Stomach (tissue), 8 donors: ENCODE measurements at regions not wholly inside any gene's neighbourhood (a gene's known extent, or its start where the extent isn't known, plus 50 kb on each side); places are given as distances from the start of the nearest gene placed in this dataset.

ENCODE experiments used
- DNase-seq, 2 donors: peaks; one replicate each; pipeline versions ENCODE4 v3.0.0 to v3.0.0-alpha.2; 2013 to 2019
- H3K27ac ChIP-seq, 5 donors: fragments of 200-600 bp in 4 of 5; sonication (generic) in 4 of 5; one replicate each; pipeline ENCODE4 v1.5.1; 2013 to 2019; ENCODE audit warnings: mild to moderate bottlenecking in 1 of 5, moderate library complexity in 1 of 5
- H3K27me3 ChIP-seq, 3 donors: fragments of 200-600 bp; sonication (generic); one replicate each; pipeline ENCODE4 v1.5.1; 2017 to 2019; ENCODE audit warnings: mixed run types in 1 of 3
- H3K36me3 ChIP-seq, 4 donors: fragments of 200-600 bp; sonication (generic); 1 replicate in 3 of 4; 2 replicates in 1 of 4; pipeline ENCODE4 v1.5.1; 2016 to 2019
- H3K4me1 ChIP-seq, 4 donors: fragments of 200-600 bp; sonication (generic); one replicate each; pipeline ENCODE4 v1.5.1; 2016 to 2019
- H3K4me3 ChIP-seq, 4 donors: fragments of 200-600 bp; sonication (generic) in 3 of 4; one replicate each; pipeline ENCODE4 v1.5.1; 2016 to 2019; ENCODE audit warnings: mild to moderate bottlenecking in 1 of 4
- H3K9me3 ChIP-seq, 4 donors: fragments of 200-600 bp; sonication (generic); one replicate each; pipeline ENCODE4 v1.5.1; 2016 to 2019
- EP300 ChIP-seq: sonication (generic); formaldehyde crosslinking; IDR thresholded peaks from one replicate; pipeline ENCODE4 v1.6.1; 2017; ENCODE audit warnings: antibody characterized with exemption
- POLR2A ChIP-seq, 4 donors: fragments of 450-650 bp; IDR thresholded peaks; one replicate each; pipeline ENCODE4 v1.6.1; 2016; ENCODE audit warnings: antibody characterized with exemption in 4 of 4, control low read depth in 2 of 4, mild to moderate bottlenecking in 1 of 4, moderate library complexity in 1 of 4
- POLR2AphosphoS5 ChIP-seq, 3 donors: sonication (generic); formaldehyde crosslinking; IDR thresholded peaks; one replicate each; pipeline ENCODE4 v1.6.1; 2016; ENCODE audit warnings: antibody characterized with exemption in 3 of 3
- WGBS, 5 donors: extraction: QIAGEN DNeasy Blood & Tissue Kit in 3 of 5; methylation state at CpG; one replicate each; pipeline versions ENCODE4 v1.1.5 to v1.1.7; 2013 to 2018; 5-methylcytosine and 5-hydroxymethylcytosine counted together
- intact Hi-C: fragments of 100-400 bp; cut with DNase I; formaldehyde crosslinking; loops from one replicate; pipeline ENCODE4 v1.15.1; 2023; ENCODE audit warnings: low total_unique reads
- TF ChIP-seq, protein P1 (sequence below), 7 experiments: fragments of 450-650 bp in 4 of 7; fragments of 200-600 bp in 3 of 7; sonication (generic) in 3 of 7; IDR thresholded peaks; one replicate each; pipeline ENCODE4 v1.5.1; 2016 to 2019; ENCODE audit warnings: antibody characterized with exemption in 7 of 7, control low read depth in 2 of 7, mild to moderate bottlenecking in 1 of 7
- donor health status: healthy with polysubstance abuse.
- donor health status: Bipolar disorder and iron deficiency.
- donor health status: healthy.

DNA sequence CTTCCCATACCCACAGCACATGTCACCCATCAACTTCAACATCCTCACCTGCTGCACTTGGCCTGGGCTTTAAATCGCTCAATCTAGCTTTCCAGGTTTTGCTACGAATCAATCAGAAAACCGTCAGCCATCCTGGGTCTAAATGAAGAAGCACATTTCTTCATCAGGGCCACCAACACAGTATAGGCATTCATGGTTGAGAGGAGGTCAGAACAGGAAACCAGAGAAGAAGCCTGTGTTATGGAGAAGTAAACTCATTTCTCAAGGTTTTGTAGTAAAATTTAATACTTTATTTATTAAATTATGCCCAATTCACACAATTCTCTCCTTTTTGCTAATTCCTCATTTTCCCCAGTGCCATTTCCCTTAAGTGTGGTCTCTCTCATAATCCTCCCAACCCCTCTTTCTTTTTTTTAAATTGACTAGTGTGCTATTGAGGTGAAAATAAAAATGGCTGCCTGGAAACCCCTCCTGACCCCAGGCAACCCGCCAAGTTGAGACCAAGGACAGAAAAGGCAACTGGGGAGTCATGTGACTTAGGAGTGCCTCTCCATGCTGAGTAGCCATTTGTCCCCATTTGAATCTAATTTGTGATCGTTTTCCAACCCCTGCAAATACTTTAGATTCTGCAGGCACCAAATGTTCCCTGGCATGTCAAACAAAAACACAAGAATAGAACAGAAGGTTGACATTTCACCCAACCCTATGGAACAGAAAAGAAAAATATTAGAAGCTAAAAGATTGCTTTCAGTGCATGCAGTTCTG, 181.1 kb upstream of the NAMPT start:
- peak overlapping the region; percentile 39 to 67 (median 52) for H3K27ac ChIP-seq
- intact Hi-C loops = no loop called here
- TF ChIP-seq POLR2A (IDR thresholded peaks at IDR 0.05) (no peak), POLR2AphosphoS5 (IDR thresholded peaks at IDR 0.05) (peak; percentile 29 to 36 (median 35))

DNA sequence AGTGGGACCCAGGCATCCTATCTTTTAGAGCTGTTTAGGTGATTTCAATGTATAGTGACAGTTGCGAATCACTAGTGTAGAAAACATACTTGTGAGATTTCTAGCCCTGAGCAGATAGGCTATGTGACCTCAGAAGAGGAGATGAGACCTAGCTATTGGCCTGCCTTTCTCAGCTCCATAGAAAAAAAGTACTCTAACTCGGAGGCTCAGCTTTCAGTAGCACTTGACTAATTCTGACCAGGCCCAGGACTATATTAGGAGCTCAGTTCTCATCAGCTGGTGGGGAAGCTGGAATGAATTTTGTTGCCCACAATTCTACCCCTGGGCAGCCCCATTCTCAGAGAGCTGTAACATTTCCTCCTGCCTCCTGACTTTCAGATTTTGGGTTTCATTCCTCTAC, 179.9 kb upstream of the NAMPT start:
- intact Hi-C loops = loop anchor here (5.0 kb wide), 1 partner anchor 287 kb away; no protein-coding TSS in a partner anchor
- 63 to 100% (median 76%) methylated on average over 1 to 2 of the region's 2 CpGs for WGBS, 5 donors
- TF ChIP-seq POLR2AphosphoS5 (IDR thresholded peaks at IDR 0.05) (no peak), EP300 (no peak), POLR2A (IDR thresholded peaks at IDR 0.05) (no peak)
- TF ChIP-seq, protein P1, sequence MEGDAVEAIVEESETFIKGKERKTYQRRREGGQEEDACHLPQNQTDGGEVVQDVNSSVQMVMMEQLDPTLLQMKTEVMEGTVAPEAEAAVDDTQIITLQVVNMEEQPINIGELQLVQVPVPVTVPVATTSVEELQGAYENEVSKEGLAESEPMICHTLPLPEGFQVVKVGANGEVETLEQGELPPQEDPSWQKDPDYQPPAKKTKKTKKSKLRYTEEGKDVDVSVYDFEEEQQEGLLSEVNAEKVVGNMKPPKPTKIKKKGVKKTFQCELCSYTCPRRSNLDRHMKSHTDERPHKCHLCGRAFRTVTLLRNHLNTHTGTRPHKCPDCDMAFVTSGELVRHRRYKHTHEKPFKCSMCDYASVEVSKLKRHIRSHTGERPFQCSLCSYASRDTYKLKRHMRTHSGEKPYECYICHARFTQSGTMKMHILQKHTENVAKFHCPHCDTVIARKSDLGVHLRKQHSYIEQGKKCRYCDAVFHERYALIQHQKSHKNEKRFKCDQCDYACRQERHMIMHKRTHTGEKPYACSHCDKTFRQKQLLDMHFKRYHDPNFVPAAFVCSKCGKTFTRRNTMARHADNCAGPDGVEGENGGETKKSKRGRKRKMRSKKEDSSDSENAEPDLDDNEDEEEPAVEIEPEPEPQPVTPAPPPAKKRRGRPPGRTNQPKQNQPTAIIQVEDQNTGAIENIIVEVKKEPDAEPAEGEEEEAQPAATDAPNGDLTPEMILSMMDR (IDR thresholded peaks at IDR 0.05) = no peak

More for the DNA sequence above, 181.1 kb upstream of the NAMPT start:
- no peaks in the 10 kb centered on the region for H3K27me3 ChIP-seq
- 75 to 81% (median 77%) methylated on average over 5 of the region's 5 CpGs for WGBS, 5 donors
- H3K36me3 ChIP-seq = no peaks in the 10 kb centered on the region
- no peak overlapping the region for H3K4me3 ChIP-seq
- no peaks in the 10 kb centered on the region for H3K9me3 ChIP-seq
- peaks cover 6 to 45% (median 26%) of the 10 kb centered on the region in 4 donors for H3K4me1 ChIP-seq
- DNase-seq = peak in 1 of 2 donors; percentile 68

DNA sequence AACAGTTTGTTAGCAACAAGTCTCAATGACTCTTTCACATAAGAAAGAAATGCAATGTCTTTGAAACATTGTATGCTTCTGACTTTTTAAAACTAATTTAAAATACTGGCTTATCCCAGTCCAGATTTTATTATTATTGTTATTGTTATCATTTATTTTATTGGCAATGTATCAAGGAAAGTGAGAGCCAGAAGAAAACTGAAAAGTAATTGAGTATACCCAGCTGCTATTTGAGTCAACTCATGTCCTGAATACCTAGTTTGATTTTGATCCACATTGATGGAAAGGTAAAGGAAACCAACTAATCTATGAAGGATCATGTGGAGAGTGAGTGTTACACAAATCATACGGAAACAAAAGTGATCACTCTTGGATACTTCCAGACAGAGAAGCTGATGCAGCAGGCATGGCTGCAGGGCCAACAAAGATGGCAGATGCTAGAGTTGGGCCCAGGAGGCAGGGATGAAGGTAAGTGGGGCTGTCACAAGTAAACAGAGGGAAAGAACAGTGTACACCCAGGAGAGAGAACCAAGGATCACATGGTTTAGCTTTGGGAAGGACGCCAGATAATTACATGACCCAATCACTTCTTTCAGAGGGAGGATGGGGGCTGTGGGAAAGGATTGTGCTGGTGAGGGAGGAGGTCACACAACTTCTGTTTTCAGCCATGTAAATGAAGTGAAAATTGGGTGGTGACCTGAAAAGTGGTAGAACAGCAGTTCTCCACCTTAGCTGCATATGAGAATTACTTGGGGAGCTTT, 179.2 kb upstream of the NAMPT start:
- no peak overlapping the region for H3K27ac ChIP-seq
- H3K9me3 ChIP-seq = no peaks in the 10 kb centered on the region
- intact Hi-C loops = loop anchor here (5.0 kb wide), 1 partner anchor 287 kb away; no protein-coding TSS in a partner anchor
- H3K4me3 ChIP-seq = no peak overlapping the region
- H3K4me1 ChIP-seq = peaks cover 6 to 51% (median 26%) of the 10 kb centered on the region in 4 donors
- 64 to 76% (median 72%) methylated on average over 2 of the region's 2 CpGs for WGBS, 5 donors
- TF ChIP-seq, protein P1 (IDR thresholded peaks at IDR 0.05) = no peak
- no peak for TF ChIP-seq EP300
- DNase-seq = no peak
- no peaks in the 10 kb centered on the region for H3K27me3 ChIP-seq
- no peaks in the 10 kb centered on the region for H3K36me3 ChIP-seq

More for the DNA sequence above, 179.9 kb upstream of the NAMPT start:
- Histone ChIP-seq H3K9me3 (no peaks in the 10 kb centered on the region), H3K36me3 (no peaks in the 10 kb centered on the region), H3K27me3 (no peaks in the 10 kb centered on the region), H3K4me3 (no peak overlapping the region), H3K27ac (peak overlapping the region in 2 of 5 donors; percentile 52 to 57), H3K4me1 (peaks cover 6 to 51% (median 26%) of the 10 kb centered on the region in 4 donors)
- no peak for DNase-seq

DNA sequence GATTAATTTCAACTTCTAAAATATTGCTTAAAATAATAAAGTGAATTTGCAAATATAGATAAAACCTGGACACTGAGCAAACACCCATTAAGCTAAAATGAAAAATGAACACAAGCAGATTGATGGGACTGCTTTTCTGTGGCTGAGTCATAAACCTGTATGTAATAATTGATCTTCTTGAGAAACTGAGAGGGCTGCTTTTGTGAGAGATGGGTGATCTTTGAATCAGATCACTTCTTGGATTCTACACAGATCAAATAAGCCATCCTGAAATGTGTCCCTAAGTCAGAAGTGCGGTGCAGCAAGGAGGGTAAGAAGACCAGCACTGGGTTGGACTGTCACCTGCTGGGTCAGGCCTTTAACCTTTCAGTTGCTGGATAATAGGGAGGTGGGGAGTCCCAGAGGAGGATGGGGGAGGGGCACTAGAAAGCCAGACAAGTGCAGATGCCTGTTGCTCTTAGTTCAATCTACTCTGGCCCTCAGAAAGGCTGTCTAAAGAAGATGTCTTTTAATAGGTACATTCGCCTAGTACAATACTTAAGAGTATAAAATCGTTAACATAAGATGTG, 178.2 kb upstream of the NAMPT start:
- peaks cover 6 to 51% (median 26%) of the 10 kb centered on the region in 4 donors for H3K4me1 ChIP-seq
- no peak overlapping the region for H3K4me3 ChIP-seq
- intact Hi-C loops = loop anchor here (5.0 kb wide), 1 partner anchor 286 kb away; no protein-coding TSS in a partner anchor
- no peak for DNase-seq
- H3K36me3 ChIP-seq = no peaks in the 10 kb centered on the region
- no peaks in the 10 kb centered on the region for H3K27me3 ChIP-seq
- 55 to 90% (median 63%) methylated on average over 3 of the region's 3 CpGs for WGBS, 5 donors
- no peak overlapping the region for H3K27ac ChIP-seq
- H3K9me3 ChIP-seq = peaks cover 0 to 2% (median 0%) of the 10 kb centered on the region in 4 donors
- TF ChIP-seq, protein P1 (IDR thresholded peaks at IDR 0.05) = no peak
- TF ChIP-seq POLR2AphosphoS5 (IDR thresholded peaks at IDR 0.05) (no peak), EP300 (no peak), POLR2A (IDR thresholded peaks at IDR 0.05) (no peak)
